Limb (tissue), 2 donors: ENCODE measurements at regions not wholly inside any gene's neighbourhood (a gene's known extent, or its start where the extent isn't known, plus 50 kb on each side); places are given as distances from the start of the nearest gene placed in this dataset.
"Not testable (repeated sequence)": the region's sequence is repeated elsewhere in the genome, so short reads cannot be mapped to it uniquely, and the experiment has no call there.

Experiments
- DNase-seq, 2 donors: peaks; one replicate each; pipeline ENCODE4 v3.0.0-alpha.2; 2016; ENCODE audit errors: extremely low spot score in 2 of 2

GRCh38 chr12:131565267-131566015 lies 145.4 kb upstream of the SFSWAP start:
- DNase-seq: no peak

GRCh38 chr12:131568336-131568735 lies 142.6 kb upstream of the SFSWAP start:
- no peak for DNase-seq

GRCh38 chr12:131570596-131570995 lies 140.3 kb upstream of the SFSWAP start:
- no peak for DNase-seq

DNA sequence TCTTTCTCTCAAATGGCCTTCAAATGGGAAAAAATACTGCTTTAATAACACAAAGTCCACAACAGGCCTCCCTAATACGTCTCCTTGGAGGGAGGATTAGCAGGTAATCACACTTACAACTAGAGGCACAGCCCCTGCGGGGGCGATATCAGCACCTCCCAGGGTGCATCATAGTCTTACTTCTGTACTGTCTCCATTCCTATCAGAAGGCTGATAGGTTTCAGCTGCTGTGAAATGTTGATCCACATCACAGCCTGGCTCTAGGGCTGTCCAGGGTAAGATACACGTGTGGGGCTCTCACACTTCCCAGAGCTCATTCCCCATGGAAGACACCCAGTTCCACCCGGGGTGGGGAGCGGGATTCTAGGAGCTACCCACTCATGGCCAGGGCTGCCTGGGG lies 139.1 kb upstream of the SFSWAP start:
- no peak for DNase-seq

DNA sequence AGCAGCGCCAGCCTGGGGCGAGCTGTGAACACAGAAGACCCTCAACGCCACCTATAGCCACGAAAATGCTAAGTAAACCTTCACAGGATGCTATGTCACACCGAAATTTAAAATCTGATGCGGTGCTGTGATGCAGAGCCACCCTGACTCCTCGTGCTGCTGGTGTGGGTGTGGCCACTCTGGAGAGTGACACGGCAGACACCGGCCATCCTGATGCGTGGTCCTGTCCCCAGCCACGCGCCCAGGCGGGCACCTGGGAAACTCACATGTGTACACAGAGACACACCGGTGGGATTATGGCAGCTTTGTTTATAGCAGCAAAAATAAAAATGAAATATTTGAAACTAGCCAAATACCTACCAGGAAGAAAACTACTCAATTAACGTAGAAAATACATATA lies 138.3 kb upstream of the SFSWAP start:
- DNase-seq: no peak

- DNase-seq: no peak
Measured at GRCh38 chr12:131573631-131574394, 137.1 kb upstream of the SFSWAP start.

DNA sequence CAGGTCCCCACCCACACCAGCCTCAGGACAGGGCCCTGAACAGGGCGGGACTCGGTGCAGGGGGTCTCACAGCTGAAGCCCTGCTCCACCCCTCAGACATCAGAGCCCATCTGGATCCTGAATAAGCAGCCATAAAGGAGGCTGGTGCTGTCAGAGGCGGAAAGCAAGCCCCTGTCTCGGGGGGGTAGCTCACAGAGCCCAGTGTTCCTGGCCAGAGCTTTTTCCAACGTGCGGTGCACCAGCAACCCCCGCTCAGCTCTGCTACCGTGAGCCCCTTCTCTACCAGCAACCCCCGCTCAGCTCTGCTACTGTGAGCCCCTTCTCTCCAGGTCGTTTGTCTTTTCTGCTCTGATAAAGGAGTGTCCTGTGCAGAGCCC lies 136.5 kb upstream of the SFSWAP start:
- no peak for DNase-seq

DNA sequence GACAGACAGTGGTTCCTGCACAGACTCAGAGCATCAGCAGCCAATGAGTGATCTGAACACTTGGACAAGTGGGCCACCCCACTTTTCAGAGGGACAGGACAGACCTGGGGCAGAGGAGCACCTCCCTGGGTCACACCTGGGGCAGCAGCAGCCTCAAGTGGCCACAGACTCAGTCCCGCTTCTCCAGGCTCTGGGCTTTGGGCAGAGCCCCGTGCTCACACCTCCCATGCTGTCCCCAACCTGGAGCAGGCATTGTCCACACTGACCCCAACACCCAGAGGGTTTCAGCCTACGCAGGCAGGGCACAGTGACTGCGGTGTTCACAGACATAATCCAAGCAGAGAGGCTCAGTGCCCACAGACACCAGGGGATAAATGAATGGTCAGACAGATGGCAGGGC lies 135.5 kb upstream of the SFSWAP start:
- no peak for DNase-seq

DNA sequence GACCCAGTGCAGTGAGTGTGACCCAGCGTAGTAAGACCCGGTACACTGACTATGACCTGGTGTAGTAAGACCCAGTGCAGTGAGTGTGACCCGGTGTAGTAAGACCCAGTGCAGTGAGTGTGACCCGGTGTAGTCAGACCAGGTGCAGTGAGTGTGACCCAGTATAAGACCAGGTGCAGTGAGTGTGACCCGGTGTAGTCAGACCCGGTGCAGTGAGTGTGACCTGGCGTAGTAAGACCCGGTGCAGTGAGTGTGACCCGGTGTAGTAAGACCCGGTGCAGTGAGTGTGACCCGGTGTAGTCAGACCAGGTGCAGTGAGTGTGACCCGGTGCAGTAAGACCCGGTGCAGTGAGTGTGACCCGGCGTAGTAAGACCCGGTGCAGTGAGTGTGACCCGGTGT lies 134.2 kb upstream of the SFSWAP start:
- not testable (repeated sequence) for DNase-seq

- DNase-seq: no peak
Measured at GRCh38 chr12:131577766-131578165, 133.1 kb upstream of the SFSWAP start.

DNA sequence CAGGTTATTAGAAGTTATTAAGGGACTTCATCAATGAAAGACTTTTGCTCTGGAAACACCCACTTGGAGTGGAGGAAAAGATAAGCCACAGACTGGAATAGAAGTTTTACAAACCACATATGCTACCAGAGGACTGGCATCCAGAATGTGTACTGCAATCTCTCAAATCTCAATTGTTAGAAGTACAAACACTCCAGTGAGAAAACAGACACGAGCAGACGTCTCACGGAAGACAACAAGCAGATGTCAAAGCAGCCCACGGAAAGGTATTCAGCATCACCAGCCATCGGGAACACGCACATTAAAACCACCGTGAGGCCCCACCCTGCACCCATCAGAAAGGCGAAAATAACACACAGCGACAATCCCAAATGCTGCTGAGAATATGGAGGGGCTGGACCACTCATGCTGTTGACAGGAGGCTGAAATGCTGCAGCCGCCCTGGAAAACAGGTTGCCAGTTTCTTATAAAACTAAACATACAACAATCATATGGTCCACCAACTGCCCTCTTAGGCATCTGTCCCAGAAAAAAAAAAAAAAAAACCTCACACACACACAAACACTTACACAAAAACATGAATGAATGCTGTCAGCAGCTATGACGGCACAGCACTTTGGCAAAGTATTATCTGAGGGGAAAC lies 131.9 kb upstream of the SFSWAP start:
- no peak for DNase-seq

- DNase-seq: no peak
Measured at GRCh38 chr12:131583090-131583712, 127.7 kb upstream of the SFSWAP start.

- DNase-seq: no peak
Measured at GRCh38 chr12:131586269-131586668, 124.6 kb upstream of the SFSWAP start.

- DNase-seq: no peak
Measured at GRCh38 chr12:131586761-131587160, 124.1 kb upstream of the SFSWAP start.

- DNase-seq: no peak
Measured at GRCh38 chr12:131587565-131587964, 123.3 kb upstream of the SFSWAP start.

- DNase-seq: no peak
Measured at GRCh38 chr12:131589221-131589897, 121.5 kb upstream of the SFSWAP start.

GRCh38 chr12:131589966-131590365 lies 120.9 kb upstream of the SFSWAP start:
- no peak for DNase-seq

GRCh38 chr12:131591136-131591535 lies 119.8 kb upstream of the SFSWAP start:
- DNase-seq: no peak

GRCh38 chr12:131591714-131592709 lies 118.9 kb upstream of the SFSWAP start:
- no peak for DNase-seq

DNA sequence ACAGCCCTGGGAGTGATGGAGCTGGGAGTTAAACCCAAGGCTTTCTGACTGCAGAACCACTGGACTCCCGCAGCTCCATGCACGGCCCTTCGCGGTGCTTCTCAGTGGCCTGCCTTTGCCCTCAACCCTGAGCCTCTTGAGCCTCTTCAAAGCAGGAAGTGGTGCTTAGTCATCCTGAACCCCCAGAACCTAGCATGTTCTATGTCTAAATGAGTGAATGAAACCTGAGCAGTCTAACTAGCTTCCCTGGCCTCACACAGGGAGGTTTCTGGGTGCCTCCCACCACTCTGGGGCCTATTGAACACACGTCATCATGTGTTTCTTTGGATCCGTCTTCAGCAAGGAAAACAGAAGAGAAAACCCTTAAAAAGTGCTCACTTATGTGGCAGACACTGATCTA lies 117.9 kb upstream of the SFSWAP start:
- DNase-seq: no peak
